AG09319 (cell line): ENCODE measurements at regions not wholly inside any gene's neighbourhood (a gene's known extent, or its start where the extent isn't known, plus 50 kb on each side); places are given as distances from the start of the nearest gene placed in this dataset.
"Not testable (repeated sequence)": the region's sequence is repeated elsewhere in the genome, so short reads cannot be mapped to it uniquely, and the experiment has no call there.

Experiments used
- DNase-seq: peaks from one replicate; pipeline ENCODE4 v3.0.0-alpha.2; 2010; ENCODE audit warnings: low read depth; ENCODE audit errors: extremely low read depth
- TF ChIP-seq, protein P1 (sequence below): IDR thresholded peaks from 2 replicates; pipeline ENCODE4 v1.5.1; 2011; ENCODE audit warnings: low read depth, mild to moderate bottlenecking, inconsistent platforms, low read length, moderate library complexity

DNA sequence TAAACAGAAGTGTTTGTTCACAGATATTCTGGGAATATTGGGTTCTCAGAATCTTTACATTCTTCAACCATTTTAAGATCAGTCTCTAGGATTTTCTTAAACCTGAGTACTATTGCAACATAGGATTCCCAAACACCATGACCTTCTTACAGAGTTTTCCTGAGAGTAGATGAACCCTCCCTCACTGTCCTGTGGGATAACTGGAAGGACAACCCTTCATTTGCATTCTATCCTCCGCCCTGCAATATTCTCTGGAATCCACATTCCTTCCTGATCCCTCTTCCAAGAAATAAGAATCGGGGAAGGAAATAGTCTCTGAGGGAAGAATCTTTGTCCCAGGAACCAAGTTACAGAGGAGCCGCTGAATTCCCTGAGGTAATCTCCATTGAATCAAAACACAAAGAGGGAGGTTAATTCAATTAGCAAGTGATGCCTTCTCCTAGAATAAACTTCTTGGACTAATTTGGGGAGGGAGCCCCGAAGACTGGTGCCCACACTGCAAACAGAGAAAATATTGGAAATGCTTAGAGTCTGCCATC lies 99.8 kb upstream of the MBIP start:
- TF ChIP-seq, protein P1, sequence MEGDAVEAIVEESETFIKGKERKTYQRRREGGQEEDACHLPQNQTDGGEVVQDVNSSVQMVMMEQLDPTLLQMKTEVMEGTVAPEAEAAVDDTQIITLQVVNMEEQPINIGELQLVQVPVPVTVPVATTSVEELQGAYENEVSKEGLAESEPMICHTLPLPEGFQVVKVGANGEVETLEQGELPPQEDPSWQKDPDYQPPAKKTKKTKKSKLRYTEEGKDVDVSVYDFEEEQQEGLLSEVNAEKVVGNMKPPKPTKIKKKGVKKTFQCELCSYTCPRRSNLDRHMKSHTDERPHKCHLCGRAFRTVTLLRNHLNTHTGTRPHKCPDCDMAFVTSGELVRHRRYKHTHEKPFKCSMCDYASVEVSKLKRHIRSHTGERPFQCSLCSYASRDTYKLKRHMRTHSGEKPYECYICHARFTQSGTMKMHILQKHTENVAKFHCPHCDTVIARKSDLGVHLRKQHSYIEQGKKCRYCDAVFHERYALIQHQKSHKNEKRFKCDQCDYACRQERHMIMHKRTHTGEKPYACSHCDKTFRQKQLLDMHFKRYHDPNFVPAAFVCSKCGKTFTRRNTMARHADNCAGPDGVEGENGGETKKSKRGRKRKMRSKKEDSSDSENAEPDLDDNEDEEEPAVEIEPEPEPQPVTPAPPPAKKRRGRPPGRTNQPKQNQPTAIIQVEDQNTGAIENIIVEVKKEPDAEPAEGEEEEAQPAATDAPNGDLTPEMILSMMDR: no peak
- DNase-seq: no peak

DNA sequence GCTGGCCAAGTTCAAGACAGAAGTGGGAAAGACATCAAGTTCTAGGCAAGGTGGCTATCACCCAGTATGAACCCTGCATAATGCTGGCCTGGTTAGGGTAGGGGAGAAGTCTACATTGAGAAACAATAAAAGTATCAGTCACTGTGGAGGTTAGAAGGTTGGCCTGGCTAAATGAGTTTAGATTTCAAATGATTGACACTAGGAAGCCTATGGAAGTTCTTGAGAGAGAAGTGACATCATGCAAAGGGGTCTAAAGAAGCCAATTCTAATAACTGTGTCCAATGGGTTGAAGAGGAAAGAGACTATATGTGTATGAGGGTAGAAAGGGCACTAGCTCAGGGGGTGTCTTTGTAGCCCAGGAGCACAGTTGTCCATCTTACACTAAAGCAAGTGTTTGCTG lies 98.5 kb upstream of the MBIP start:
- TF ChIP-seq, protein P1: no peak

DNA sequence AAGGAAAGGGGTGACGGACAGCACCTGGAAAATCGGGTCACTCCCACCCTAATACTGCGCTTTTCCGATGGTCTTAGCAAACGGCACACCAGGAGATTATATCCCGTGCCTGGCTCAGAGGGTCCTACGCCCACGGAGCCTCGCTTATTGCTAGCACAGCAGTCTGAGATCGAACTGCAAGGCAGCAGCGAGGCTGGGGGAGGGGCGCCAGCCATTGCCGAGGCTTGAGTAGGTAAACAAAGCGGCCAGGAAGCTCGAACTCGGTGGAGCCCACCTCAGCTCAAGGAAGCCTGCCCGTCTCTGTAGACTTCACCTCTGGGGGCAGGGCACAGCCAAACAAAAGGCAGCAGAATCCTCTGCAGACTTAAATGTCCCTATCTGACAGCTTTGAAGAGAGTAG lies 91.5 kb upstream of the MBIP start:
- not testable (repeated sequence) for DNase-seq

More for the DNA sequence above, 98.5 kb upstream of the MBIP start:
- no peak for DNase-seq

DNA sequence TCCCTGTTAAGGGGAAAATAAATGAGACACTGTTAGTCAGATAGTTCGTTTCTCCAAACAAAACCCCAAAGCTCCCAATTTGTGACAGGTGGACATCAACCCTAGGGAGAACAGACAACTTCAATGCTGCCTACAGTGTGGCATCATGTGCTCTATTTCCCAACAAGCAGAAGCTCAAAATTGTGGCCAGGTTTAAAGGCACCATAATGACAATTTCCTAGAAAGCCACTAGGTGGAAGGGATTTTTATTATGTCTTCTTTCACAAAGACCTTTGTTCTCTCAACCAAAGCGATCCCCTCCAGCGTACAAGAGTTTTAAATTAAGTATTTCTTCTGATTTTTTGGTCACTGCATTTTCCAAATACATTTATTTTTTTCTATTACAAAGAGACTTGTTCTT lies 88.0 kb upstream of the MBIP start:
- TF ChIP-seq, protein P1: no peak
- DNase-seq: no peak

DNA sequence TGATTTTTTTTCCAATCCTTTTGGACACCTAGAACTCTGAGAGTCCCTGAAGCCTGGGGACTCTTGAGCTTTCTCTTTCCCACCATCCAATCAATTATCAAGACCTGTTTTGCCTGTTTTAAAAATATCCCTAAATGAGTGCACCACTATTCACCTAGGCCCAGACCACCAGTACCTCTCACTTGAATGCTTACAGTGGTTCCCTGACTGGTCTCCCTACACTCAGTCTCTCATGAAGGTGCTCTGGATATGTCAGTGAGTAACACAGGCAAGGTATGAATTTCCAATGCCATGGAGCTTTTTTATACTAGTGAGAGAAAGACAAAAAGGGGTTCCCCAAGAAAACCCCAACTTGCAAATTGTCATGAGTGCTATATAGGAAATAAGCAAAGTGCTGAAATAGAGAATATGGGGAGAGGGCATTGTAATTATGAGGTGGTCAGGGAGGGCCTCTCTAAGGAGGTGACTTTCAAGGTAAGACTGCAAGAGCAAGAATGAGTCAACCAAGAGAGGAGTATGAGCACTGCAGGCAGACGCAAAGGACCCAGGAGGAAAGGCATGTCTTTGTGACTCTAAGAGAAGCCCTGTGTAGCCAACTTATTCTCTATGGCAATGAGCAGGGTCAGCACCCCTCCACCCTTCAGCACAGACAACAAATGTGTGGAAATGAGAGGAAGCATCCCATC lies 85.3 kb upstream of the MBIP start:
- DNase-seq: no peak
- TF ChIP-seq, protein P1: no peak

DNA sequence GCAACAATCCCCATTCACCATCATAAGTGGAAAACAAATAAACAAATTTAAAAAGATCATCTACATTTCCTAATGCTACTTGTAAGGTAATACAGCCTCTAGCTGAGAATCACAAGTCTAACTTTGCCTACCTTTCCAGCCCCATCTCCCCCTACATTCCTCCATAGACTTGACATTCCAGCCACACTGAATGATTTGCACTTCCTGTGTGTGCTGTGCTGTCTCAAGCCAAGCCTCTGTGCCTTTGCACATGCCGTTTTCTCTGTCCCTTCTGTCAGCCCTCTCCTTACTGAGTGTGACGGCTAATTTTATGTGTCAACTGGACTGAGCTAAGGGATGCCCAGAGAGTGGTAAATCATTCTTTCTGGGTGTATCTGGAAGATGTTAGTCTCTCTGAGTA lies 82.4 kb upstream of the MBIP start:
- TF ChIP-seq, protein P1: no peak
- no peak for DNase-seq

DNA sequence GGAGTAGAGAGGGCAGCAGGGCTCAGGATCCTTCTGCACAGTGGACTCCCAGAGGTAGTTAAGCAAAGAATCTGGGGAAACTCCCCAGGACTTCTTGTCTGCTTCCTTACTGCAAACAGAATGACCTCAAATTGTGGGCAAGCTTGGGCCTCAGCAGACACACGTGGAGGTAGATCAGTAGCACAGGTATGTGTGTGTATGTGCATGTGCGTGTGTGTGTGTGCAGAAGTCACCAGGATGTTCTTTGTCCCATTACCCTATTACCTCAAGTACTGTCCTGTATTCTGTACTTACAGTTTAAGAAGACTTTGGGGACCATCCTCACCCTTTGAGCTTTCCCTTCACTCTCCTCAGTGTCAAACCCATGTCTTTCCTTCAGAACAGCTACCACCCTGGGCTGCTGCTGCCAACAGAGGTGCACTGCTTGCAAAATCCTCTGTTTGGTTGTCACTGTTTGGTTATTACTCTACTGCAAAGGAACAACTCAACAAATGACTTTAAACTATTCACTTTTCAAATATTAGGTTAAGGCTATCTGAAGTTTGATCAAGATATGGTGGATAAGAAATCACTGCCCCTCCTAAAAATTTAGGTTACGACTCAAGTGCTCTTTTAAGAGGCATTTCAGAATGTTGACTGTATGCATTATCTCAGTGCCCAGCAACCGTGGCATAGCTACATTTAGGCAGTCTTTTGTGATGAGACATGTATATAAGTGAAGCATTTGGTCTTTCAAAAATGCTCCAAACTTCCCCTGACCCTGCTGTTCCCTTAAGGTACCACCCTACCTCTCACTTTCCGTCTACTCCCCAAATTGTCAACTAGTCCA lies 78.2 kb upstream of the MBIP start:
- no peak for DNase-seq
- TF ChIP-seq, protein P1: no peak
